MCF 10A (cell line): ENCODE measurements at regions not wholly inside any gene's neighbourhood (a gene's known extent, or its start where the extent isn't known, plus 50 kb on each side); places are given as distances from the start of the nearest gene placed in this dataset.

Source experiments
- BruUV-seq: library from RNA; stranded (reverse); fragments of 400-500 nt; replicated peaks from 2 replicates; lab custom pipeline; 2021; lab: Mats Ljungman, UMichigan
- CTCF ChIA-PET: fragments of 300-600 bp; sonication (Branson Sonifier 250); formaldehyde crosslinking; extraction: SDS; loops from one replicate; lab custom pipeline; 2021; ENCODE audit warnings: antibody characterized with exemption, inconsistent platforms; lab: Yijun Ruan, JAX
- POLR2A ChIA-PET: fragments of 300-600, 350-650 bp; sonication (Branson Sonifier 250); formaldehyde crosslinking; extraction: SDS; loops from one replicate; lab custom pipeline; 2020; ENCODE audit warnings: antibody characterized with exemption, inconsistent platforms; lab: Yijun Ruan, JAX
- DNase-seq: peaks from one replicate; pipeline ENCODE4 v3.0.0-alpha.2; 2018; ENCODE audit not compliant: unreplicated experiment
- H3K27ac Mint-ChIP-seq: one replicate; pipeline ENCODE4 v1.8.0; 2022; ENCODE audit warnings: mild to moderate bottlenecking, low read depth, mixed read lengths; ENCODE audit not compliant: unreplicated experiment
- H3K27me3 Mint-ChIP-seq: one replicate; pipeline ENCODE4 v1.8.0; 2022; ENCODE audit warnings: mixed read lengths; ENCODE audit not compliant: insufficient read depth, unreplicated experiment
- H3K36me3 Mint-ChIP-seq: one replicate; pipeline ENCODE4 v1.8.0; 2022; ENCODE audit warnings: mild to moderate bottlenecking, moderate library complexity, mixed read lengths; ENCODE audit not compliant: insufficient read depth, unreplicated experiment
- H3K4me1 Mint-ChIP-seq: one replicate; pipeline ENCODE4 v1.8.0; 2022; ENCODE audit warnings: mixed read lengths; ENCODE audit not compliant: insufficient read depth, unreplicated experiment
- H3K4me3 Mint-ChIP-seq: one replicate; pipeline ENCODE4 v1.8.0; 2022; ENCODE audit warnings: mild to moderate bottlenecking, moderate library complexity, mixed read lengths; ENCODE audit not compliant: unreplicated experiment
- H3K9me3 Mint-ChIP-seq: one replicate; pipeline ENCODE4 v1.8.0; 2022; ENCODE audit warnings: mixed read lengths; ENCODE audit not compliant: unreplicated experiment
- intact Hi-C: fragments of 100-400 bp; cut with micrococcal nuclease; formaldehyde crosslinking; loops from 2 replicates; pipeline ENCODE4 v1.14.1; 2022
- TF ChIP-seq, protein P1 (sequence below): fragments of 200-600 bp; IDR thresholded peaks from one replicate; pipeline ENCODE4 v1.8.0; 2022; ENCODE audit warnings: antibody characterized with exemption, mild to moderate bottlenecking; ENCODE audit not compliant: unreplicated experiment

DNA sequence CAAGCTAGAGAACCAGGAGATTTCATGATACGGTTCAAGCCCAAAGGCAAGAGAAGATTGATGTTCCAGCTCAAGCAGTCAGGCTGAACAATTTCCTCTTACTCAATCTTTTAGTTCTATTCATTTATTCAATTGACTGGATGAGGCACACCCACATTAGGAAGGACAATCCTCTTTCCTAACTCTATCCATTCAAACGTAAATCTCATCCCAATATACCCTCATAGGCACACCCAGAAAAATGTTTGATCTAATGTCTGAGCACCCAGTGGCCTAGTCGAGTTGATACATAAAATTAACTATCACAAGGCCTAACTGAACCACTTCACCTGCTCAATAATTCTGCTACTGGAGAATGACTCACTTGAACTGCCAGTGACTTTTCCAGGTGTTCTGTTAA, 180.7 kb downstream of the RAD51AP2 start:
- no peaks in the 10 kb centered on the region for H3K9me3 Mint-ChIP-seq
- no peaks in the 10 kb centered on the region for H3K27me3 Mint-ChIP-seq
- TF ChIP-seq, protein P1, sequence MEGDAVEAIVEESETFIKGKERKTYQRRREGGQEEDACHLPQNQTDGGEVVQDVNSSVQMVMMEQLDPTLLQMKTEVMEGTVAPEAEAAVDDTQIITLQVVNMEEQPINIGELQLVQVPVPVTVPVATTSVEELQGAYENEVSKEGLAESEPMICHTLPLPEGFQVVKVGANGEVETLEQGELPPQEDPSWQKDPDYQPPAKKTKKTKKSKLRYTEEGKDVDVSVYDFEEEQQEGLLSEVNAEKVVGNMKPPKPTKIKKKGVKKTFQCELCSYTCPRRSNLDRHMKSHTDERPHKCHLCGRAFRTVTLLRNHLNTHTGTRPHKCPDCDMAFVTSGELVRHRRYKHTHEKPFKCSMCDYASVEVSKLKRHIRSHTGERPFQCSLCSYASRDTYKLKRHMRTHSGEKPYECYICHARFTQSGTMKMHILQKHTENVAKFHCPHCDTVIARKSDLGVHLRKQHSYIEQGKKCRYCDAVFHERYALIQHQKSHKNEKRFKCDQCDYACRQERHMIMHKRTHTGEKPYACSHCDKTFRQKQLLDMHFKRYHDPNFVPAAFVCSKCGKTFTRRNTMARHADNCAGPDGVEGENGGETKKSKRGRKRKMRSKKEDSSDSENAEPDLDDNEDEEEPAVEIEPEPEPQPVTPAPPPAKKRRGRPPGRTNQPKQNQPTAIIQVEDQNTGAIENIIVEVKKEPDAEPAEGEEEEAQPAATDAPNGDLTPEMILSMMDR = no peak
- intact Hi-C loops = no loop called here
- no peaks in the 10 kb centered on the region for H3K4me1 Mint-ChIP-seq
- BruUV-seq = no TSS peak
- H3K4me3 Mint-ChIP-seq = no peak overlapping the region
- DNase-seq = no peak
- H3K36me3 Mint-ChIP-seq = no peaks in the 10 kb centered on the region
- ChIA-PET CTCF (interaction anchor here (1.8 kb wide), 1 partner anchor 27 kb away, joined by 7 read pairs; no protein-coding TSS in a partner anchor), POLR2A (interaction anchor here (0.6 kb wide), 1 partner anchor 45 kb away, joined by 3 read pairs; no protein-coding TSS in a partner anchor)
- H3K27ac Mint-ChIP-seq = no peak overlapping the region

DNA sequence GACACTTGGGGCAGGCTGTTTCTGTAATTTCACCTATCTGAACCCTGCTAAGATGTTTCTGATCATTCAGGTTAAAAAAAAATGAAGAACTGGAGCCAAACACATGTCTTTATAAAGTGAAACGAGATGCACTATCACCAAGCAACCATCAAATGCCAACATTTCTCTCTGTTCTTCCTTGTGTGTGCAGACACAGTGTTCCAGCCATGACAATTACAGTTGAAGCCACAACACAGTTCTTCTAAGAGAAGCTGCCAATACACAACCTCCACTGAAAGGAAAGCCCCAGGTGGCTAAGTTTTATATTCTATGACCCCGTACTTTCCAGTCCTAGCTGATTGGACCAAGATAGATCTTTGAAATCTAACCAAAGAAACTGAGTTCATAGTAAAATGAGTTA, 181.8 kb downstream of the RAD51AP2 start:
- ChIA-PET POLR2A (no interaction called here), CTCF (interaction anchor here (0.5 kb wide), 1 partner anchor 848 kb away, joined by 4 read pairs; no protein-coding TSS in a partner anchor)
- Mint-ChIP-seq H3K4me3 (no peak overlapping the region), H3K27ac (no peak overlapping the region), H3K4me1 (no peaks in the 10 kb centered on the region), H3K9me3 (no peaks in the 10 kb centered on the region), H3K27me3 (no peaks in the 10 kb centered on the region), H3K36me3 (no peaks in the 10 kb centered on the region)
- TF ChIP-seq, protein P1 = no peak
- DNase-seq = no peak
- no TSS peak for BruUV-seq
- intact Hi-C loops = no loop called here

DNA sequence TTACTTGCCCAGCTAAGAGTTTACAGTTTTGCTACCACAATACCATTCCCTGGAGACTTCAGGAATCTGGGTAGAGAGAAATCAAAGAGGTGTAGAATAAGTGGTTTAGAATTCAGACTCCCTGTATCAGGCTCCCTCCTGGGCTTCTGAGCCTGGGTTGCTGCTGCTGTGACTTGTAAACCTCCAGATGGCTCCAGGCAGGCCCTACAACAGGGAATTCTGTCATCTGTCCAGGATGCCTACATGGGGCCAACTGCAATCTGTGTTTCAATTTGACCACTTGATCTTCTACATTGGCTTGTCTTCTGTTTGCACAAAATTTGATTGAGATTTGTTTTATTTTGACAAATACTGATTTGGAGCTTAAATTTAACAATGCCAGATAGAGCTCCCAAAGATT, 183.9 kb downstream of the RAD51AP2 start:
- Mint-ChIP-seq H3K27ac (no peak overlapping the region), H3K4me3 (no peak overlapping the region), H3K36me3 (no peaks in the 10 kb centered on the region), H3K27me3 (no peaks in the 10 kb centered on the region), H3K4me1 (no peaks in the 10 kb centered on the region), H3K9me3 (no peaks in the 10 kb centered on the region)
- BruUV-seq = no TSS peak
- TF ChIP-seq, protein P1 = no peak
- intact Hi-C loops = no loop called here
- POLR2A ChIA-PET = no interaction called here
- CTCF ChIA-PET = interaction anchor here (0.6 to 1.3 kb wide), 2 partner anchors 26 to 753 kb away, joined by 3 to 4 read pairs; no protein-coding TSS in a partner anchor
- DNase-seq = no peak

DNA sequence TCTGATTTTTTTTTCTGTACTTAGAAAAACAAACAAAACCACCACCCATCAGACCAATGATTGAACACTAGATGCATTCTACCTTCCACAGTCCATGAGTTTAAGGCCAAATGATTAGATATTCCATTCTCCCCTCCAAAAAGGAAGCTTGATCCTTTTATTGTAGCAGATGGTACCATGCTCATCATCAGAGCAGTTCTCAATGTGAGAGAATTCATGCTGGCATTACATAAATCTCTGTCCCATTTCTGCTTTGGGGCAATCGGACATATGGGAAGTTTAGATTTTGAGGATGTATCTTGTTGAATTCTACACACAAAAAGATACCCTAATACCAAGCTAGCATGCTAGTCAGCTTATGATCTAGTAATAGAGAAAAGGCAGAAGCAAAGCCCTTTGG, 186.6 kb downstream of the RAD51AP2 start:
- ChIA-PET POLR2A (no interaction called here), CTCF (interaction anchor here (0.6 to 1.0 kb wide), 2 partner anchors 11 to 266 kb away, joined by 3 to 6 read pairs; no protein-coding TSS in a partner anchor)
- TF ChIP-seq, protein P1 = no peak
- intact Hi-C loops = no loop called here
- no peaks in the 10 kb centered on the region for H3K36me3 Mint-ChIP-seq
- BruUV-seq = no TSS peak
- H3K9me3 Mint-ChIP-seq = no peaks in the 10 kb centered on the region
- no peak for DNase-seq
- H3K4me1 Mint-ChIP-seq = no peaks in the 10 kb centered on the region
- no peak overlapping the region for H3K27ac Mint-ChIP-seq
- no peak overlapping the region for H3K4me3 Mint-ChIP-seq
- H3K27me3 Mint-ChIP-seq = no peaks in the 10 kb centered on the region
